ENCODE measurements at regions not wholly inside any gene's neighbourhood (a gene's known extent, or its start where the extent isn't known, plus 50 kb on each side); places are given as distances from the start of the nearest gene placed in this dataset.

- intact Hi-C loops (cut with micrococcal nuclease; ENCODE audit: unreplicated experiment) = no loop called here
- CTCF ChIA-PET = no interaction called here
Measured at GRCh38 chr6:23417133-23417532, 708.9 kb upstream of the NRSN1 start.

GRCh38 chr6:23418095-23418494, 707.9 kb upstream of the NRSN1 start:
- Histone ChIP-seq H3K9me2 (ENCODE audit: insufficient read depth) (no peaks in the 10 kb centered on the region), H3K27ac (no peak overlapping the region), H3K4me1 (replicated peaks; ENCODE audit: insufficient read depth) (no peaks in the 10 kb centered on the region), H3K36me3 (ENCODE audit: low read depth) (no peaks in the 10 kb centered on the region), H3K4me3 (no peak overlapping the region), H3K4me2 (no peak overlapping the region), H4K20me1 (ENCODE audit: insufficient read depth) (no peaks in the 10 kb centered on the region), H3K27me3 (ENCODE audit: insufficient read depth, low read depth) (no peaks in the 10 kb centered on the region), H3K9me3 (ENCODE audit: insufficient read depth, low read depth) (peaks cover 4% of the 10 kb centered on the region), H2AFZ (no peak overlapping the region), H3K79me2 (ENCODE audit: low read depth) (no peaks in the 10 kb centered on the region), H3F3A (ENCODE audit: insufficient read depth, low read depth) (no peaks in the 10 kb centered on the region)
- BruUV-seq (replicated peaks) = no TSS peak
- no peak for DNase-seq
- intact Hi-C loops (cut with micrococcal nuclease; ENCODE audit: unreplicated experiment) = no loop called here
- POLR2A ChIA-PET (ENCODE audit: unreplicated experiment) = no interaction called here
- TF ChIP-seq EZH2 (IDR thresholded peaks at IDR 0.05; ENCODE audit: low read depth) (no peak), CTCF (conservative IDR thresholded peaks at IDR 0.05) (no peak)
- CTCF ChIA-PET = no interaction called here

More at GRCh38 chr6:23417133-23417532, 708.9 kb upstream of the NRSN1 start:
- no peaks in the 10 kb centered on the region for H3K79me2 ChIP-seq (ENCODE audit: low read depth)
- BruUV-seq (replicated peaks) = no TSS peak
- H4K20me1 ChIP-seq (ENCODE audit: insufficient read depth) = no peaks in the 10 kb centered on the region
- no peak overlapping the region for H2AFZ ChIP-seq
- no peaks in the 10 kb centered on the region for H3K27me3 ChIP-seq (ENCODE audit: insufficient read depth, low read depth)
- TF ChIP-seq CTCF (conservative IDR thresholded peaks at IDR 0.05) (no peak), EZH2 (IDR thresholded peaks at IDR 0.05; ENCODE audit: low read depth) (no peak)
- peaks cover 4% of the 10 kb centered on the region; the same call in 1 of the 2 replicates for H3K9me2 ChIP-seq (ENCODE audit: insufficient read depth)
- no peaks in the 10 kb centered on the region for H3F3A ChIP-seq (ENCODE audit: insufficient read depth, low read depth)
- H3K4me2 ChIP-seq = no peak overlapping the region
- H3K4me3 ChIP-seq = no peak overlapping the region
- no peaks in the 10 kb centered on the region for H3K36me3 ChIP-seq (ENCODE audit: low read depth)
- DNase-seq = no peak
- POLR2A ChIA-PET (ENCODE audit: unreplicated experiment) = no interaction called here
- H3K27ac ChIP-seq = no peak overlapping the region
- no peaks in the 10 kb centered on the region; the same call in 1 of the 2 replicates for H3K9me3 ChIP-seq (ENCODE audit: insufficient read depth, low read depth)
- no peaks in the 10 kb centered on the region for H3K4me1 ChIP-seq (replicated peaks; ENCODE audit: insufficient read depth)

- no peaks in the 10 kb centered on the region for H3K4me1 ChIP-seq (replicated peaks; ENCODE audit: insufficient read depth)
- no peaks in the 10 kb centered on the region for H3K36me3 ChIP-seq (ENCODE audit: low read depth)
- DNase-seq = no peak
- ChIA-PET POLR2A (ENCODE audit: unreplicated experiment) (no interaction called here), CTCF (no interaction called here)
- no peaks in the 10 kb centered on the region for H3F3A ChIP-seq (ENCODE audit: insufficient read depth, low read depth)
- BruUV-seq (replicated peaks) = no TSS peak
- TF ChIP-seq CTCF (conservative IDR thresholded peaks at IDR 0.05) = no peak
- TF ChIP-seq EZH2 (IDR thresholded peaks at IDR 0.05; ENCODE audit: low read depth) = no peak
- no peak overlapping the region for H3K4me2 ChIP-seq
- H3K9me3 ChIP-seq (ENCODE audit: insufficient read depth, low read depth) = peaks cover 4% of the 10 kb centered on the region
- no peak overlapping the region for H3K27ac ChIP-seq
- intact Hi-C loops (cut with micrococcal nuclease; ENCODE audit: unreplicated experiment) = no loop called here
- no peaks in the 10 kb centered on the region for H3K27me3 ChIP-seq (ENCODE audit: insufficient read depth, low read depth)
- no peak overlapping the region for H3K4me3 ChIP-seq
- H3K9me2 ChIP-seq (ENCODE audit: insufficient read depth) = no peaks in the 10 kb centered on the region
- no peak overlapping the region for H2AFZ ChIP-seq
- H4K20me1 ChIP-seq (ENCODE audit: insufficient read depth) = no peaks in the 10 kb centered on the region
- H3K79me2 ChIP-seq (ENCODE audit: low read depth) = no peaks in the 10 kb centered on the region
Measured at GRCh38 chr6:23419046-23419445, 707.0 kb upstream of the NRSN1 start.
